Epidermal melanocyte (primary cell): ENCODE measurements at regions not wholly inside any gene's neighbourhood (a gene's known extent, or its start where the extent isn't known, plus 50 kb on each side); places are given as distances from the start of the nearest gene placed in this dataset.

Experiments used
- DNase-seq: peaks from one replicate; pipeline ENCODE4 v3.0.0; 2011; ENCODE audit warnings: low spot score; ENCODE audit not compliant: insufficient read length

- DNase-seq = no peak
Measured at GRCh38 chr10:128784444-128784843, 658.2 kb upstream of the MKI67 start.

- DNase-seq = no peak
Measured at GRCh38 chr10:128792426-128793140, 666.4 kb upstream of the MKI67 start.

GRCh38 chr10:128793726-128794655 lies 667.8 kb upstream of the MKI67 start:
- DNase-seq = no peak

GRCh38 chr10:128796396-128796912 lies 670.2 kb upstream of the MKI67 start:
- DNase-seq = no peak

- no peak for DNase-seq
Measured at GRCh38 chr10:128802062-128802461, 665.0 kb upstream of the MGMT start.

GRCh38 chr10:128803790-128804189 lies 663.3 kb upstream of the MGMT start:
- DNase-seq = no peak

GRCh38 chr10:128804411-128804810 lies 662.6 kb upstream of the MGMT start:
- DNase-seq = no peak

GRCh38 chr10:128808921-128809440 lies 658.1 kb upstream of the MGMT start:
- DNase-seq = no peak

GRCh38 chr10:128811511-128811910 lies 655.5 kb upstream of the MGMT start:
- DNase-seq = no peak

- no peak for DNase-seq
Measured at GRCh38 chr10:128812000-128812399, 655.0 kb upstream of the MGMT start.

GRCh38 chr10:128813574-128813973 lies 653.5 kb upstream of the MGMT start:
- DNase-seq = no peak

- DNase-seq = no peak
Measured at GRCh38 chr10:128814024-128814423, 653.0 kb upstream of the MGMT start.

GRCh38 chr10:128814782-128815181 lies 652.3 kb upstream of the MGMT start:
- no peak for DNase-seq

- DNase-seq = no peak
Measured at GRCh38 chr10:128816726-128817125, 650.3 kb upstream of the MGMT start.

GRCh38 chr10:128817636-128818035 lies 649.4 kb upstream of the MGMT start:
- DNase-seq = no peak

- DNase-seq = no peak
Measured at GRCh38 chr10:128820663-128821062, 646.4 kb upstream of the MGMT start.

GRCh38 chr10:128823201-128823600 lies 643.8 kb upstream of the MGMT start:
- DNase-seq = no peak

- DNase-seq = no peak
Measured at GRCh38 chr10:128825626-128826025, 641.4 kb upstream of the MGMT start.

- no peak for DNase-seq
Measured at GRCh38 chr10:128833671-128834070, 633.4 kb upstream of the MGMT start.

GRCh38 chr10:128835361-128835760 lies 631.7 kb upstream of the MGMT start:
- no peak for DNase-seq

- DNase-seq = no peak
Measured at GRCh38 chr10:128837478-128837877, 629.6 kb upstream of the MGMT start.

GRCh38 chr10:128839134-128839533 lies 627.9 kb upstream of the MGMT start:
- no peak for DNase-seq
